Tibial nerve (tissue), 4 donors: ENCODE measurements at regions not wholly inside any gene's neighbourhood (a gene's known extent, or its start where the extent isn't known, plus 50 kb on each side); places are given as distances from the start of the nearest gene placed in this dataset.
A peak's percentile ranks its signal among the peaks of the same experiment; 100 is the strongest.

ENCODE experiments used
- DNase-seq, 2 donors: peaks; one replicate each; pipeline ENCODE4 v3.0.0-alpha.2; 2019; ENCODE audit warnings: low spot score in 2 of 2
- H3K27ac ChIP-seq, 4 donors: fragments of 200-600 bp; sonication (generic) in 3 of 4; one replicate each; pipeline ENCODE4 v1.5.1; 2017 to 2019; ENCODE audit warnings: mild to moderate bottlenecking in 1 of 4
- H3K27me3 ChIP-seq, 2 donors: fragments of 200-600 bp; sonication (generic) in 1 of 2; one replicate each; pipeline versions ENCODE4 v1.5.1 to v1.6.0; 2017 to 2019
- H3K36me3 ChIP-seq, 3 donors: fragments of 200-600 bp; sonication (generic); one replicate each; pipeline ENCODE4 v1.5.1; 2018 to 2019
- H3K4me1 ChIP-seq, 4 donors: fragments of 200-600 bp; sonication (generic) in 3 of 4; one replicate each; pipeline ENCODE4 v1.5.1; 2017 to 2019
- H3K4me3 ChIP-seq, 4 donors: fragments of 200-600 bp; sonication (generic) in 3 of 4; one replicate each; pipeline ENCODE4 v1.5.1; 2017 to 2019; ENCODE audit warnings: mild to moderate bottlenecking in 1 of 4, moderate library complexity in 1 of 4
- H3K9me3 ChIP-seq, 4 donors: fragments of 200-600 bp; sonication (generic) in 3 of 4; one replicate each; pipeline ENCODE4 v1.5.1; 2017 to 2019
- EP300 ChIP-seq, 2 donors: sonication (generic); formaldehyde crosslinking; IDR thresholded peaks; one replicate each; pipeline ENCODE4 v1.6.1; 2017; ENCODE audit warnings: antibody characterized with exemption in 2 of 2, mild to moderate bottlenecking in 1 of 2
- POLR2A ChIP-seq, 2 donors: fragments of 450-650 bp; IDR thresholded peaks; one replicate each; pipeline ENCODE4 v1.6.1; 2017; ENCODE audit warnings: antibody characterized with exemption in 2 of 2, mild to moderate bottlenecking in 2 of 2, moderate library complexity in 2 of 2
- WGBS, 2 donors: methylation state at CpG; one replicate each; pipeline ENCODE4 v1.1.5; 2018; 5-methylcytosine and 5-hydroxymethylcytosine counted together
- TF ChIP-seq, protein P1 (sequence below), 5 experiments: fragments of 200-600 bp in 3 of 5; fragments of 450-650 bp in 2 of 5; sonication (generic) in 3 of 5; IDR thresholded peaks; one replicate each; pipeline ENCODE4 v1.5.1; 2016 to 2019; ENCODE audit warnings: antibody characterized with exemption in 5 of 5, mild to moderate bottlenecking in 3 of 5, moderate library complexity in 2 of 5

DNA sequence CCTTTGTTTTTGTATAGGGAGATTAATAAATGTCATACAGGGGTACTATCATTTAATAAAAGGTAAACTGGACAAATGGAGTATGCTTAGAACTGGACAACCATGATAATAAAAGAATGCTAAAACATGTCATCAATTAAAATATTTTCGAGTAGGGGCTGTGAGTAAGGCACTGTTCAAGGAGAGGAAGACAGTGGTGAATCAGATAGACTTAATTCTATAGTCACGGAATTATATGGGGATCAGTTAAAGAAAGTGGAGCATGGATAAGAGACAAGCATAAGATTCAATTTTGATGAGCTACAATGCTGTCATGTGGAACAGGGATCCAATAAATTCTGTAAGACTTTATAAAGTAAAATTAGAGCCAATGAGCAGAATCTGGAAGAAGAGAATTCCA, 104.5 kb downstream of the HMHB1 start:
- Histone ChIP-seq H3K27me3 (no peaks in the 10 kb centered on the region), H3K4me3 (no peak overlapping the region), H3K9me3 (no peaks in the 10 kb centered on the region), H3K27ac (no peak overlapping the region), H3K4me1 (peaks cover 0 to 14% (median 0%) of the 10 kb centered on the region in 4 donors), H3K36me3 (no peaks in the 10 kb centered on the region)
- no peak for DNase-seq
- TF ChIP-seq POLR2A (IDR thresholded peaks at IDR 0.05) (no peak), EP300 (IDR thresholded peaks at IDR 0.05) (no peak)
- TF ChIP-seq, protein P1, sequence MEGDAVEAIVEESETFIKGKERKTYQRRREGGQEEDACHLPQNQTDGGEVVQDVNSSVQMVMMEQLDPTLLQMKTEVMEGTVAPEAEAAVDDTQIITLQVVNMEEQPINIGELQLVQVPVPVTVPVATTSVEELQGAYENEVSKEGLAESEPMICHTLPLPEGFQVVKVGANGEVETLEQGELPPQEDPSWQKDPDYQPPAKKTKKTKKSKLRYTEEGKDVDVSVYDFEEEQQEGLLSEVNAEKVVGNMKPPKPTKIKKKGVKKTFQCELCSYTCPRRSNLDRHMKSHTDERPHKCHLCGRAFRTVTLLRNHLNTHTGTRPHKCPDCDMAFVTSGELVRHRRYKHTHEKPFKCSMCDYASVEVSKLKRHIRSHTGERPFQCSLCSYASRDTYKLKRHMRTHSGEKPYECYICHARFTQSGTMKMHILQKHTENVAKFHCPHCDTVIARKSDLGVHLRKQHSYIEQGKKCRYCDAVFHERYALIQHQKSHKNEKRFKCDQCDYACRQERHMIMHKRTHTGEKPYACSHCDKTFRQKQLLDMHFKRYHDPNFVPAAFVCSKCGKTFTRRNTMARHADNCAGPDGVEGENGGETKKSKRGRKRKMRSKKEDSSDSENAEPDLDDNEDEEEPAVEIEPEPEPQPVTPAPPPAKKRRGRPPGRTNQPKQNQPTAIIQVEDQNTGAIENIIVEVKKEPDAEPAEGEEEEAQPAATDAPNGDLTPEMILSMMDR (IDR thresholded peaks at IDR 0.05), result no peak
- 84 to 95% methylated on average over 2 of the region's 2 CpGs for WGBS, 2 donors

DNA sequence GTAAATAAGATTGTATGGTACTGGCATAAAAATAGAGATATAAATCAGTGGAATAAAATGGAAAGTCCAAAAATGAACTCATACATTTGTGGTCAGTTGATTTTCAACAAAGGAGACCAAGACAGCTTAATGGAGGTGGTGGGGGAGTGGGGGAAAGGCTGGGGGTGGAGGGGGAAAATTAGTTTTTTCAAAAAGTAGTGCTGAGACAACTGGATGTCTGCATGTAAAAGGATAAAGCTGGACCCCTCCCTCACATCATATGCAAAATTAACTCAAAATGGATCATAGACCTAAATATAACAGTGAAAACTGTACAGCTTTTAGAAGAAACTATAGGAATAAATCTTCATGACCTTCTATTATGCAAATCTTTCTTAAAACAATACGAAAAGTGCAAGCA, 107.0 kb downstream of the HMHB1 start:
- 92 to 100% methylated on average over 1 of the region's 1 CpG for WGBS, 2 donors
- no peak overlapping the region for H3K27ac ChIP-seq
- no peaks in the 10 kb centered on the region for H3K36me3 ChIP-seq
- no peak for DNase-seq
- no peaks in the 10 kb centered on the region for H3K27me3 ChIP-seq
- H3K4me3 ChIP-seq, result no peak overlapping the region
- TF ChIP-seq EP300 (IDR thresholded peaks at IDR 0.05) (no peak), POLR2A (IDR thresholded peaks at IDR 0.05) (no peak)
- TF ChIP-seq, protein P1 (IDR thresholded peaks at IDR 0.05), result no peak
- H3K9me3 ChIP-seq, result no peaks in the 10 kb centered on the region
- peaks cover 0 to 26% (median 0%) of the 10 kb centered on the region in 4 donors for H3K4me1 ChIP-seq

DNA sequence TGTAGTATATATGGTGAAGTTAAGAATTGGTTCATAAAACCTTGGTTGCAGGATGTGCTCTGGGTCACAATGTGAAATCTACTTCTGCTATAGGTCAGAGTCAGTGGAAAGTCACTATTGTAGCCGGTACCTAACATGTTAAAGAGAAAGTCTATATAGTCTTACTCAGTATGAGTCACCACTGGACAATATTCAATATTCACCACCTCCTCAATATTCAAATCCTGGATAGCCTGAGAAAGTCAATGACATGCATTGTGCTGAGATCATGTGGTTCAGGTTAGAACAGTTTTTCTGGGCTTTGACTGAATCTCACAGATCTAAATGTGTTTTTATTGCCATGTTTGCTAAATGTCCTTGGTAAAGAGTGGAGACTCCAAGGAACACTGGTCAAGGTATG, 108.8 kb downstream of the HMHB1 start:
- Histone ChIP-seq H3K9me3 (no peaks in the 10 kb centered on the region), H3K27me3 (no peaks in the 10 kb centered on the region), H3K4me1 (peaks cover 0 to 21% (median 0%) of the 10 kb centered on the region in 4 donors), H3K36me3 (no peaks in the 10 kb centered on the region), H3K27ac (no peak overlapping the region), H3K4me3 (no peak overlapping the region)
- TF ChIP-seq, protein P1 (IDR thresholded peaks at IDR 0.05), result no peak
- TF ChIP-seq POLR2A (IDR thresholded peaks at IDR 0.05), result no peak
- TF ChIP-seq EP300 (IDR thresholded peaks at IDR 0.05), result no peak
- WGBS, 2 donors, result 41 to 61% methylated on average over 1 of the region's 1 CpG
- no peak for DNase-seq

DNA sequence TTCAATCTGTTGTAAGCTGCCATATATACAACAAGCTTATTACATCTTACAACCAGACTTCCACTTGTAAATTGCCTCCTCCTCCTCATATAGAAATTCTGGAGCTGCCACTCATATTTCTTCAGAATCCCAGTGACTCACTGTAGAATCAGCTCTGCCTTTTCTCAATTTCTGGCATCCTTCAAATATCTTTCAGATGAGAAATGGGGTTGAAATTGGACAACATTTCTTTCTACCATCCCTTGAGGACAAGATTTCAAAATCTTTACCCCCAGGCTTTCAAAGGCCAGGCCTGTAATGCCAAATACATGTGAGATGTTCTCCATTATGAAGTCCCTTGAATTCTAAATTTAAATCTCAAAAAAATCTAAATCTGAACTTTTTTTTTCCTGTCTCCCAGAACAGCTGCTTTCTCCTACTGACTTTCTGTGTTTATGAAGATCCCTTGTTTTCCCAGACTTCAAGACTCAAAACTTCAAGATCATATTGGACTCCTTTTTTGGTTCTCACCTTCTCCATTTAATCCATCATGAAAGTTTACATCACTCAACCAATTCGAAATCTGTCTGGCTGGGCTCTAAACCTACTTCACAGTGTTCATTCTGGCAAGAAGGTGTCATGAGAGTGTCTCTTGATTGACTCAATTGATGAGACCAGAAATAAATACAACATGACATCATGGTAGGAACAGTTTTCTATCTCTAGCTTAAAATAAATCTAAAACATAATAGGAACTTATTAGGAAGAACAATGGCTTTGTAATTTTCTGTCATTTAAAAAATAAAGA, 109.8 kb downstream of the HMHB1 start:
- WGBS, 2 donors, result 72 to 88% methylated on average over 1 of the region's 1 CpG
- peak in 1 of 2 donors; percentile 78 for TF ChIP-seq EP300 (IDR thresholded peaks at IDR 0.05)
- TF ChIP-seq, protein P1 (IDR thresholded peaks at IDR 0.05), result no peak
- DNase-seq, result peak in 1 of 2 donors; percentile 8

DNA sequence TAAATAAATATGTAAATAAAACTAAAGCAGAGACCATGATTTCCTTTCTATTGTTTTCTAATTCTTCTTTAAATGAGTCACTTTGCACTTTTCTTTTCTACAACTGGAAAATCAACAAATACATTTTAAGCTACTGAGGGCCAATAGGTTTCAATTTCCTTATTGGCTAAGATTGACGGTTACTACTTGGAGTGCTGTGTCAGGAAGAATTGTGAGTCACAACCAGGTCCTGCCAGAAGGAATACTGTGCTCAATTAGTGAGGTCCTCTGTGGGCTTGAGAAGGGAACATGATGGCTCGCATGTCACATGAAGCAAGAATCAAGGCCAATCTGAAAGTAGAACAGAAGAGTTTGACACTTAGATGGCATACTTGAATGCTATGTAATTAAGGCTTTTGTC, 110.8 kb downstream of the HMHB1 start:
- peak in 1 of 2 donors; percentile 20 for DNase-seq
- no peaks in the 10 kb centered on the region for H3K36me3 ChIP-seq
- H3K4me1 ChIP-seq, result peaks cover 0 to 21% (median 0%) of the 10 kb centered on the region in 4 donors
- TF ChIP-seq POLR2A (IDR thresholded peaks at IDR 0.05), result no peak
- peak in 1 of 2 donors; percentile 59 for TF ChIP-seq EP300 (IDR thresholded peaks at IDR 0.05)
- TF ChIP-seq, protein P1 (IDR thresholded peaks at IDR 0.05), result no peak
- H3K27ac ChIP-seq, result peak overlapping the region in 2 of 4 donors; percentile 48 to 66
- WGBS, 2 donors, result 54% methylated on average over 2 of the region's 2 CpGs
- H3K4me3 ChIP-seq, result no peak overlapping the region
- no peaks in the 10 kb centered on the region for H3K9me3 ChIP-seq
- H3K27me3 ChIP-seq, result no peaks in the 10 kb centered on the region

More for the DNA sequence above, 109.8 kb downstream of the HMHB1 start:
- Histone ChIP-seq H3K9me3 (no peaks in the 10 kb centered on the region), H3K27me3 (no peaks in the 10 kb centered on the region), H3K36me3 (no peaks in the 10 kb centered on the region), H3K4me1 (peaks cover 0 to 21% (median 0%) of the 10 kb centered on the region in 4 donors), H3K27ac (peak overlapping the region in 2 of 4 donors; percentile 48 to 66), H3K4me3 (no peak overlapping the region)
